ENCODE measurements at regions not wholly inside any gene's neighbourhood (a gene's known extent, or its start where the extent isn't known, plus 50 kb on each side); places are given as distances from the start of the nearest gene placed in this dataset.

GRCh38 chr5:154593071-154593470, 115.0 kb upstream of the HAND1 start:
- no peak overlapping the region for H3K4ac ChIP-seq (replicated peaks; ENCODE audit: insufficient read length, low read depth, low read length)
- no peak overlapping the region for H4K5ac ChIP-seq (ENCODE audit: insufficient read length, low read depth, low read length)
- no peak overlapping the region for H3K9ac ChIP-seq (replicated peaks in 1 of 4; ENCODE audit: extremely low read depth in 1 of 4, low read depth in 3 of 4, low read length in 3 of 4)
- no peak overlapping the region for H3K4me3 ChIP-seq (ENCODE audit: extremely low read depth in 1 of 4, insufficient read depth in 2 of 4, low read depth in 3 of 4, low read length in 4 of 4)
- no peaks in the 10 kb centered on the region for H3K79me2 ChIP-seq (ENCODE audit: control insufficient read depth in 1 of 2, insufficient read depth in 2 of 2, low read length in 2 of 2)
- H2AFZ ChIP-seq (ENCODE audit: low read length) = no peak overlapping the region
- ChIA-PET POLR2A (ENCODE audit: partially characterized antibody) (no interaction called here), CTCF (ENCODE audit: partially characterized antibody) (no interaction called here)
- no peak overlapping the region for H3K14ac ChIP-seq (ENCODE audit: insufficient read length)
- H4K20me1 ChIP-seq (replicated peaks in 1 of 2; ENCODE audit: control insufficient read depth in 1 of 2, insufficient read depth in 2 of 2, low read length in 2 of 2) = peaks cover 0 to 1% of the 10 kb centered on the region in 2 experiments
- H2BK5ac ChIP-seq (ENCODE audit: low read depth, low read length) = no peak overlapping the region
- no peaks in the 10 kb centered on the region for H3K79me1 ChIP-seq (ENCODE audit: low read depth, low read length)
- H2BK12ac ChIP-seq (ENCODE audit: low read depth, low read length) = no peak overlapping the region
- H3K36me3 ChIP-seq (ENCODE audit: control insufficient read depth in 2 of 4, insufficient read depth in 4 of 4, low read length in 3 of 4) = no peaks in the 10 kb centered on the region
- no peak overlapping the region for H3K4me2 ChIP-seq (ENCODE audit: insufficient read depth in 1 of 2, low read depth in 2 of 2, low read length in 2 of 2)
- H3K9me3 ChIP-seq (ENCODE audit: insufficient read depth in 2 of 2, low read depth in 1 of 2, low read length in 1 of 2) = no peaks in the 10 kb centered on the region
- no peak overlapping the region for H4K91ac ChIP-seq (replicated peaks; ENCODE audit: insufficient read length, low read length)
- FAIRE-seq (no peak), DNase-seq (ENCODE audit: low read depth in 1 of 2, low spot score in 2 of 2) (no peak)
- peaks cover 2% of the 10 kb centered on the region; the same call in 1 of the 2 replicates for H3K23me2 ChIP-seq (ENCODE audit: low read depth, low read length)
- no peak overlapping the region for H3K27ac ChIP-seq (ENCODE audit: low read depth, low read length)
- H2BK15ac ChIP-seq (ENCODE audit: low read length) = no peak overlapping the region
- H2BK20ac ChIP-seq (ENCODE audit: low read length) = no peak overlapping the region
- WGBS, 2 experiments (ENCODE audit: extremely low coverage in 1 of 2, insufficient coverage in 1 of 2, insufficient read length in 1 of 2, insufficient replicate concordance in 2 of 2, low coverage in 1 of 2, low lambda C conversion rate in 2 of 2, missing lambda C conversion rate in 1 of 2) = 83% methylated on average over 3 of the region's 3 CpGs; no CpG with 5 or more reads in 1 of the 2 experiments
- H3K18ac ChIP-seq (ENCODE audit: extremely low read depth, low read length) = no peak overlapping the region
- H3K56ac ChIP-seq (replicated peaks; ENCODE audit: insufficient read length, low read depth, low read length) = no peak overlapping the region
- H2BK120ac ChIP-seq (replicated peaks; ENCODE audit: low read depth, low read length) = no peak overlapping the region
- H2AK5ac ChIP-seq (ENCODE audit: low read depth, low read length) = no peak overlapping the region
- H3K4me1 ChIP-seq (replicated peaks in 1 of 4; ENCODE audit: control insufficient read depth in 3 of 4, insufficient read depth in 4 of 4, low read length in 3 of 4) = no peaks in the 10 kb centered on the region
- no peak overlapping the region for H3K23ac ChIP-seq (ENCODE audit: insufficient read length)
- no peak for TF ChIP-seq RXRA (IDR thresholded peaks at IDR 0.05; ENCODE audit: insufficient read depth, low read depth, low read length)
- TF ChIP-seq RAD21 (IDR thresholded peaks at IDR 0.05 in 1 of 2, conservative IDR thresholded peaks at IDR 0.05 in 1 of 2; ENCODE audit: low read depth in 2 of 2, low read length in 2 of 2) = no peak
- no peak for TF ChIP-seq KDM4A (IDR thresholded peaks at IDR 0.05; ENCODE audit: low read depth, low read length, severe bottlenecking)
- no peak for TF ChIP-seq YY1 (IDR thresholded peaks at IDR 0.05; ENCODE audit: low read depth, low read length)
- no peak for TF ChIP-seq E2F6 (IDR thresholded peaks at IDR 0.05)
- TF ChIP-seq KDM5A (IDR thresholded peaks at IDR 0.05; ENCODE audit: low read length) = no peak
- TF ChIP-seq SP2 (IDR thresholded peaks at IDR 0.05; ENCODE audit: low read length) = no peak
- no peak for TF ChIP-seq RBBP5 (IDR thresholded peaks at IDR 0.05; ENCODE audit: borderline replicate concordance, low read depth, low read length)
- no peak for TF ChIP-seq FOSL1 (IDR thresholded peaks at IDR 0.05; ENCODE audit: insufficient read depth, low read depth, low read length)
- no peak for TF ChIP-seq SP1 (IDR thresholded peaks at IDR 0.05; ENCODE audit: low read depth, low read length)
- no peak for TF ChIP-seq CTBP2 (IDR thresholded peaks at IDR 0.05; ENCODE audit: borderline replicate concordance, insufficient read depth, insufficient read length, low read length)
- H4K8ac ChIP-seq (ENCODE audit: extremely low read depth, insufficient read depth, low read length) = no peak overlapping the region
- H3K27me3 ChIP-seq (replicated peaks in 1 of 4; ENCODE audit: control insufficient read depth in 3 of 4, extremely low read depth in 1 of 4, insufficient read depth in 3 of 4, low read length in 3 of 4) = no peaks in the 10 kb centered on the region
